H1 (cell line): ENCODE measurements at regions not wholly inside any gene's neighbourhood (a gene's known extent, or its start where the extent isn't known, plus 50 kb on each side); places are given as distances from the start of the nearest gene placed in this dataset.

Experiments
- CTCF ChIA-PET: fragments of 300-600 bp; sonication (Branson Sonifier 250); formaldehyde crosslinking; loops from one replicate; lab custom pipeline; 2021; ENCODE audit not compliant: partially characterized antibody; lab: Charles Lee
- POLR2A ChIA-PET: fragments of 300-600 bp; sonication (Branson Sonifier 250); formaldehyde crosslinking; loops from one replicate; lab custom pipeline; 2021; ENCODE audit warnings: inconsistent platforms; ENCODE audit not compliant: partially characterized antibody; lab: Charles Lee
- DNase-seq, 2 experiments: peaks; one replicate each; pipeline versions ENCODE4 v3.0.0 to v3.0.0-alpha.2; 2010 to 2022; ENCODE audit warnings: low spot score in 2 of 2, low read depth in 1 of 2, mixed read lengths in 1 of 2
- FAIRE-seq: peaks from 2 replicates; lab custom pipeline; 2011; peaks lifted over from hg19 to GRCh38; lab: Jason Lieb, UNC
- H2AFZ ChIP-seq: 2 replicates; pipeline ENCODE4 v1.8.1; 2012; ENCODE audit warnings: low read length, inconsistent platforms
- H2AK5ac ChIP-seq: 2 replicates; pipeline ENCODE4 v1.6.1; 2013; ENCODE audit warnings: low read depth, low read length
- H2BK120ac ChIP-seq: replicated peaks from 2 replicates; pipeline ENCODE3; 2013; ENCODE audit warnings: low read depth, low read length, inconsistent platforms
- H2BK12ac ChIP-seq: 2 replicates; pipeline ENCODE4 v1.6.1; 2013; ENCODE audit warnings: low read depth, low read length
- H2BK15ac ChIP-seq: 2 replicates; pipeline ENCODE4 v1.6.1; 2013; ENCODE audit warnings: low read length
- H2BK20ac ChIP-seq: 2 replicates; pipeline ENCODE4 v1.6.1; 2013; ENCODE audit warnings: low read length
- H2BK5ac ChIP-seq: 2 replicates; pipeline ENCODE4 v1.6.1; 2013; ENCODE audit warnings: low read depth, low read length
- H3K14ac ChIP-seq: 2 replicates; pipeline ENCODE4 v1.6.1; 2013; ENCODE audit warnings: inconsistent platforms; ENCODE audit not compliant: insufficient read length
- H3K18ac ChIP-seq: 2 replicates; pipeline ENCODE4 v1.6.1; 2013; ENCODE audit warnings: low read length; ENCODE audit errors: extremely low read depth
- H3K23ac ChIP-seq: 2 replicates; pipeline ENCODE4 v1.6.1; 2013; ENCODE audit warnings: inconsistent platforms; ENCODE audit not compliant: insufficient read length
- H3K23me2 ChIP-seq: 2 replicates; pipeline ENCODE4 v1.6.1; 2013; ENCODE audit warnings: low read depth, low read length
- H3K27ac ChIP-seq: 2 replicates; pipeline ENCODE4 v1.6.1; 2011; ENCODE audit warnings: low read depth, low read length, inconsistent platforms
- H3K27me3 ChIP-seq, 4 experiments: replicated peaks in 1 of 4; 1 replicate in 1 of 4; 2 replicates in 3 of 4; pipeline versions ENCODE4 v1.6.1 to v1.8.1; 2011 to 2013; ENCODE audit warnings: low read length in 3 of 4, mild to moderate bottlenecking in 3 of 4, inconsistent platforms in 2 of 4, mixed read lengths in 2 of 4, moderate library complexity in 1 of 4; ENCODE audit not compliant: control insufficient read depth in 3 of 4, insufficient read depth in 3 of 4; ENCODE audit errors: extremely low read depth in 1 of 4
- H3K36me3 ChIP-seq, 4 experiments: 2 replicates each; pipeline versions ENCODE4 v1.6.1 to v1.8.1; 2011 to 2013; ENCODE audit warnings: mild to moderate bottlenecking in 4 of 4, low read length in 3 of 4, moderate library complexity in 2 of 4, control low read depth in 1 of 4, inconsistent platforms in 1 of 4; ENCODE audit not compliant: insufficient read depth in 4 of 4, control insufficient read depth in 2 of 4
- H3K4ac ChIP-seq: replicated peaks from 2 replicates; pipeline ENCODE3; 2013; ENCODE audit warnings: low read length, low read depth, mixed read lengths, inconsistent platforms; ENCODE audit not compliant: insufficient read length
- H3K4me1 ChIP-seq, 4 experiments: replicated peaks in 1 of 4; 1 replicate in 1 of 4; 2 replicates in 3 of 4; pipeline versions ENCODE4 v1.6.1 to v1.8.1; 2011 to 2013; ENCODE audit warnings: low read length in 3 of 4, inconsistent platforms in 2 of 4, mixed read lengths in 1 of 4; ENCODE audit not compliant: insufficient read depth in 4 of 4, control insufficient read depth in 3 of 4
- H3K4me2 ChIP-seq, 2 experiments: 2 replicates each; pipeline versions ENCODE4 v1.6.1 to v1.8.1; 2011 to 2013; ENCODE audit warnings: low read depth in 2 of 2, low read length in 2 of 2, control low read depth in 1 of 2, inconsistent platforms in 1 of 2, mild to moderate bottlenecking in 1 of 2; ENCODE audit not compliant: insufficient read depth in 1 of 2
- H3K4me3 ChIP-seq, 4 experiments: fragments of 200-600, 300-600 bp in 1 of 4; sonication (generic), shearing (Covaris generic), sonication (Bioruptor Twin) in 1 of 4; 2 replicates each; pipeline versions ENCODE4 v1.5.1 to v1.8.1; 2011 to 2016; ENCODE audit warnings: low read length in 4 of 4, low read depth in 3 of 4, control low read depth in 2 of 4, inconsistent platforms in 2 of 4, mild to moderate bottlenecking in 2 of 4, mixed read lengths in 1 of 4, moderate library complexity in 1 of 4; ENCODE audit not compliant: insufficient read depth in 2 of 4; ENCODE audit errors: extremely low read depth in 1 of 4
- H3K56ac ChIP-seq: replicated peaks from 2 replicates; pipeline ENCODE3; 2013; ENCODE audit warnings: low read depth, mild to moderate bottlenecking, mixed read lengths, low read length, inconsistent platforms; ENCODE audit not compliant: insufficient read length
- H3K79me1 ChIP-seq: 2 replicates; pipeline ENCODE4 v1.6.1; 2013; ENCODE audit warnings: low read depth, low read length, control low read depth
- H3K79me2 ChIP-seq, 2 experiments: 2 replicates each; pipeline versions ENCODE4 v1.6.1 to v1.8.1; 2012 to 2013; ENCODE audit warnings: low read length in 2 of 2, mild to moderate bottlenecking in 2 of 2, inconsistent platforms in 1 of 2; ENCODE audit not compliant: insufficient read depth in 2 of 2, control insufficient read depth in 1 of 2
- H3K9ac ChIP-seq, 4 experiments: replicated peaks in 1 of 4; 1 replicate in 1 of 4; 2 replicates in 3 of 4; pipeline versions ENCODE4 v1.6.1 to v1.8.1; 2011 to 2013; ENCODE audit warnings: low read depth in 3 of 4, low read length in 3 of 4, control low read depth in 2 of 4, mild to moderate bottlenecking in 2 of 4, moderate library complexity in 2 of 4, inconsistent platforms in 1 of 4; ENCODE audit errors: extremely low read depth in 1 of 4
- H3K9me3 ChIP-seq, 2 experiments: 2 replicates each; pipeline versions ENCODE4 v1.6.1 to v1.8.1; 2012 to 2013; ENCODE audit warnings: mild to moderate bottlenecking in 2 of 2, moderate library complexity in 2 of 2, control low read depth in 1 of 2, inconsistent platforms in 1 of 2, low read depth in 1 of 2, low read length in 1 of 2, mixed read lengths in 1 of 2; ENCODE audit not compliant: insufficient read depth in 2 of 2
- H4K20me1 ChIP-seq, 2 experiments: replicated peaks in 1 of 2; 2 replicates each; pipeline versions ENCODE3 to v1.8.1; 2011 to 2013; ENCODE audit warnings: inconsistent platforms in 2 of 2, low read length in 2 of 2, mild to moderate bottlenecking in 1 of 2; ENCODE audit not compliant: insufficient read depth in 2 of 2, control insufficient read depth in 1 of 2
- H4K5ac ChIP-seq: 2 replicates; pipeline ENCODE4 v1.6.1; 2013; ENCODE audit warnings: low read length, low read depth, mixed read lengths, inconsistent platforms; ENCODE audit not compliant: insufficient read length
- H4K8ac ChIP-seq: 2 replicates; pipeline ENCODE4 v1.8.0; 2013; ENCODE audit warnings: mild to moderate bottlenecking, moderate library complexity, low read length, inconsistent platforms; ENCODE audit not compliant: insufficient read depth; ENCODE audit errors: extremely low read depth
- H4K91ac ChIP-seq: replicated peaks from 2 replicates; pipeline ENCODE3; 2013; ENCODE audit warnings: low read length, mixed read lengths, inconsistent platforms; ENCODE audit not compliant: insufficient read length
- ASH2L ChIP-seq: fragments of 200-600, 300-600 bp; sonication (generic); IDR thresholded peaks from one replicate; pipeline ENCODE4 v1.7.1; 2017; ENCODE audit warnings: low read length
- BACH1 ChIP-seq: IDR thresholded peaks from 2 replicates; pipeline ENCODE4 v1.6.1; 2012; ENCODE audit warnings: low read length, improper control_type of control experiment
- CHD1 ChIP-seq: IDR thresholded peaks from 2 replicates; pipeline ENCODE4 v1.6.1; 2012; ENCODE audit warnings: low read depth, low read length, improper control_type of control experiment
- CREB1 ChIP-seq: IDR thresholded peaks from 2 replicates; pipeline ENCODE4 v1.6.1; 2012; ENCODE audit warnings: inconsistent platforms
- EZH2 ChIP-seq: fragments of 200-600 bp; sonication (generic); IDR thresholded peaks from 2 replicates; pipeline ENCODE4 v1.7.1; 2012; ENCODE audit warnings: low read depth, mild to moderate bottlenecking, moderate library complexity, low read length, inconsistent platforms; ENCODE audit not compliant: severe bottlenecking
- JUN ChIP-seq: IDR thresholded peaks from 2 replicates; pipeline ENCODE4 v1.6.1; 2011; ENCODE audit warnings: low read depth, mild to moderate bottlenecking, improper control_type of control experiment, low read length
- JUND ChIP-seq: IDR thresholded peaks from 2 replicates; pipeline ENCODE4 v1.6.1; 2011; ENCODE audit warnings: mild to moderate bottlenecking, improper control_type of control experiment, low read length
- KDM4A ChIP-seq: IDR thresholded peaks from one replicate; pipeline ENCODE4 v1.7.1; 2012; ENCODE audit warnings: low read depth, mild to moderate bottlenecking, moderate library complexity, low read length, inconsistent platforms; ENCODE audit not compliant: severe bottlenecking
- NRF1 ChIP-seq: IDR thresholded peaks from 2 replicates; pipeline ENCODE4 v1.6.1; 2011; ENCODE audit warnings: mild to moderate bottlenecking, low read depth, low read length, improper control_type of control experiment
- RXRA ChIP-seq: IDR thresholded peaks from 2 replicates; pipeline ENCODE4 v1.6.1; 2011; ENCODE audit warnings: low read depth, mild to moderate bottlenecking, low read length, moderate library complexity; ENCODE audit not compliant: insufficient read depth
- SRF ChIP-seq: IDR thresholded peaks from 2 replicates; pipeline ENCODE4 v1.6.1; 2011; ENCODE audit warnings: mild to moderate bottlenecking, low read depth, low read length, moderate library complexity
- TCF12 ChIP-seq: IDR thresholded peaks from 2 replicates; pipeline ENCODE4 v1.6.1; 2011; ENCODE audit warnings: low read depth, mild to moderate bottlenecking, low read length
- TEAD4 ChIP-seq: IDR thresholded peaks from 2 replicates; pipeline ENCODE4 v1.6.1; 2012; ENCODE audit warnings: low read depth, low read length, inconsistent platforms, mixed read lengths
- TF ChIP-seq, protein P1 (sequence below): IDR thresholded peaks from 2 replicates; pipeline ENCODE4 v1.6.1; 2012; ENCODE audit warnings: inconsistent platforms
- TF ChIP-seq, protein P2 (sequence below): IDR thresholded peaks from 2 replicates; pipeline ENCODE4 v1.6.1; 2012; ENCODE audit warnings: low read length, inconsistent platforms

DNA sequence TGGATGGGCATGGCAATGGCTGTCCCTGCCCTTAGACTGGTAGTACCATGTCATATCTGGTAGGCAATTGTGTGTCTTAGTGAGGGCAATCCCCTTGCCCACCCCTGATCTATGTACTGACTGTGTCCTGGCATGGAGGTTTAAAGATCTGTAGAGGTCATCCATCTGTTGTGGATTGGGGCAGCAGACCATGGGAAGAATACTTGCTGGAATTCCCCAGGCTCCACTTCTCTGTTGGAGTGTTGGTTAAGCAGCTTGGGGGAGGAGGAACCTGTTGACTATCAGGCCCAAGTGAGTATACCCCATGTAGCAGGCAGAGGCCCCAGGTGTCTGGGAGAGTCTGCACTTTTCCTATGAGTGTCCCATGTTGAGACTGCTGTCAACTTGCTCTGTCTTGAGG lies 246.7 kb upstream of the DIPK2B start:
- Histone ChIP-seq H3K9me3 (no peaks in the 10 kb centered on the region), H4K91ac (no peak overlapping the region), H2AFZ (no peak overlapping the region), H3K23me2 (no peaks in the 10 kb centered on the region), H4K20me1 (no peaks in the 10 kb centered on the region), H3K36me3 (no peaks in the 10 kb centered on the region), H3K27ac (no peak overlapping the region), H2BK120ac (no peak overlapping the region), H3K4me2 (no peak overlapping the region), H3K9ac (no peak overlapping the region), H2BK12ac (no peak overlapping the region), H2BK20ac (no peak overlapping the region), H3K18ac (no peak overlapping the region), H2BK15ac (no peak overlapping the region), H3K4me1 (no peaks in the 10 kb centered on the region), H3K14ac (no peak overlapping the region), H3K79me1 (no peaks in the 10 kb centered on the region), H3K23ac (no peak overlapping the region), H4K8ac (no peak overlapping the region), H3K4me3 (no peak overlapping the region), H3K27me3 (no peaks in the 10 kb centered on the region), H4K5ac (no peak overlapping the region), H2BK5ac (no peak overlapping the region), H3K79me2 (no peaks in the 10 kb centered on the region), H2AK5ac (no peak overlapping the region), H3K4ac (no peak overlapping the region), H3K56ac (no peak overlapping the region)
- ChIA-PET POLR2A (no interaction called here), CTCF (no interaction called here)
- DNase-seq (no peak), FAIRE-seq (no peak)
- TF ChIP-seq JUN (no peak), RXRA (no peak), CHD1 (no peak), JUND (no peak), TEAD4 (no peak), BACH1 (no peak), SRF (no peak), CREB1 (no peak), EZH2 (no peak), KDM4A (no peak), TCF12 (no peak), ASH2L (no peak), NRF1 (no peak)
- TF ChIP-seq, protein P1, sequence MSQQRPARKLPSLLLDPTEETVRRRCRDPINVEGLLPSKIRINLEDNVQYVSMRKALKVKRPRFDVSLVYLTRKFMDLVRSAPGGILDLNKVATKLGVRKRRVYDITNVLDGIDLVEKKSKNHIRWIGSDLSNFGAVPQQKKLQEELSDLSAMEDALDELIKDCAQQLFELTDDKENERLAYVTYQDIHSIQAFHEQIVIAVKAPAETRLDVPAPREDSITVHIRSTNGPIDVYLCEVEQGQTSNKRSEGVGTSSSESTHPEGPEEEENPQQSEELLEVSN, result no peak
- TF ChIP-seq, protein P2, sequence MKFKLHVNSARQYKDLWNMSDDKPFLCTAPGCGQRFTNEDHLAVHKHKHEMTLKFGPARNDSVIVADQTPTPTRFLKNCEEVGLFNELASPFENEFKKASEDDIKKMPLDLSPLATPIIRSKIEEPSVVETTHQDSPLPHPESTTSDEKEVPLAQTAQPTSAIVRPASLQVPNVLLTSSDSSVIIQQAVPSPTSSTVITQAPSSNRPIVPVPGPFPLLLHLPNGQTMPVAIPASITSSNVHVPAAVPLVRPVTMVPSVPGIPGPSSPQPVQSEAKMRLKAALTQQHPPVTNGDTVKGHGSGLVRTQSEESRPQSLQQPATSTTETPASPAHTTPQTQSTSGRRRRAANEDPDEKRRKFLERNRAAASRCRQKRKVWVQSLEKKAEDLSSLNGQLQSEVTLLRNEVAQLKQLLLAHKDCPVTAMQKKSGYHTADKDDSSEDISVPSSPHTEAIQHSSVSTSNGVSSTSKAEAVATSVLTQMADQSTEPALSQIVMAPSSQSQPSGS, result no peak
